HCT116 (cell line): ENCODE measurements at regions not wholly inside any gene's neighbourhood (a gene's known extent, or its start where the extent isn't known, plus 50 kb on each side); places are given as distances from the start of the nearest gene placed in this dataset.
A peak's percentile ranks its signal among the peaks of the same experiment; 100 is the strongest.
"Not testable (repeated sequence)": the region's sequence is repeated elsewhere in the genome, so short reads cannot be mapped to it uniquely, and the experiment has no call there.

Experiments used
- ATAC-seq: fragments of 200-7000 bp; cut with Tn5 transposase; 2 replicates; pipeline ENCODE4 v1.9.1; 2020; ENCODE audit warnings: mild to moderate bottlenecking, moderate library complexity
- BruUV-seq: library from RNA; stranded (reverse); fragments of 400-500 nt; replicated peaks from 2 replicates; lab custom pipeline; 2021; lab: Mats Ljungman, UMichigan
- CTCF ChIA-PET: fragments of 300-600 bp; sonication (Branson Sonifier 250); formaldehyde crosslinking; loops from one replicate; lab custom pipeline; 2021; ENCODE audit warnings: antibody characterized with exemption; lab: Charles Lee
- POLR2A ChIA-PET: fragments of 300-600, 350-600 bp; sonication (Branson Sonifier 250); formaldehyde crosslinking; loops from one replicate; lab custom pipeline; 2021; ENCODE audit warnings: antibody characterized with exemption; lab: Charles Lee
- RAD21 ChIA-PET, 2 experiments: fragments of 300-600 bp; sonication (Branson Sonifier 250); formaldehyde crosslinking; loops; one replicate each; lab custom pipeline; 2023; ENCODE audit warnings: low total read pairs in 2 of 2; ENCODE audit not compliant: uncharacterized antibody in 2 of 2, unreplicated experiment in 2 of 2, low non-redundant PET in 1 of 2; lab: Charles Lee
- DNase-seq: peaks from one replicate; pipeline ENCODE4 v3.0.0-alpha.2; 2010; ENCODE audit warnings: low read depth, low spot score
- H2AFZ ChIP-seq: fragments of 200-600 bp; shearing (Covaris generic), sonication (generic); 2 replicates; pipeline ENCODE4 v1.6.1; 2017; ENCODE audit warnings: low read depth, mixed run types, mixed read lengths, antibody characterized with exemption, low read length; ENCODE audit not compliant: poor library complexity, severe bottlenecking
- H3K27ac ChIP-seq: 2 replicates; pipeline ENCODE4 v1.5.1; 2012; ENCODE audit warnings: low read depth, low read length
- H3K27me3 ChIP-seq: fragments of 200-600 bp; sonication (generic); 2 replicates; pipeline ENCODE4 v1.6.1; 2016; ENCODE audit warnings: mixed run types, low read length, mixed read lengths; ENCODE audit not compliant: insufficient read depth
- H3K36me3 ChIP-seq, 2 experiments: fragments of 200-500 bp in 1 of 2; fragments of 200-600 bp in 1 of 2; sonication (Bioruptor generic) in 1 of 2; sonication (generic) in 1 of 2; 2 replicates each; pipeline versions ENCODE4 v1.5.1 to v1.6.1; 2014 to 2016; ENCODE audit warnings: low read length in 2 of 2, inconsistent platforms in 1 of 2, mixed read lengths in 1 of 2, mixed run types in 1 of 2; ENCODE audit not compliant: insufficient read depth in 2 of 2, control insufficient read depth in 1 of 2
- H3K4me1 ChIP-seq, 2 experiments: fragments of 200-600 bp in 1 of 2; sonication (generic) in 1 of 2; 2 replicates each; pipeline versions ENCODE4 v1.5.1 to v1.6.1; 2012 to 2017; ENCODE audit warnings: low read length in 2 of 2, inconsistent platforms in 1 of 2, mild to moderate bottlenecking in 1 of 2, mixed read lengths in 1 of 2, mixed run types in 1 of 2, moderate library complexity in 1 of 2; ENCODE audit not compliant: insufficient read depth in 2 of 2, control insufficient read depth in 1 of 2
- H3K4me2 ChIP-seq: fragments of 200-600 bp; sonication (generic); 2 replicates; pipeline ENCODE4 v1.6.1; 2017; ENCODE audit warnings: mixed run types, low read length, mixed read lengths
- H3K4me3 ChIP-seq, 2 experiments: fragments of 200-600 bp in 1 of 2; sonication (generic) in 1 of 2; replicated peaks in 1 of 2; 2 replicates each; pipeline ENCODE4 v1.5.1; 2011 to 2016; ENCODE audit warnings: low read length in 2 of 2, control low read depth in 1 of 2, low read depth in 1 of 2, mild to moderate bottlenecking in 1 of 2, mixed read lengths in 1 of 2, mixed run types in 1 of 2
- H3K79me2 ChIP-seq: fragments of 200-600 bp; sonication (generic); 2 replicates; pipeline ENCODE4 v1.6.1; 2017; ENCODE audit warnings: mild to moderate bottlenecking, mixed run types, low read length, moderate library complexity, mixed read lengths; ENCODE audit not compliant: insufficient read depth
- H3K9ac ChIP-seq: fragments of 200-600 bp; sonication (generic); 2 replicates; pipeline ENCODE4 v1.6.1; 2016; ENCODE audit warnings: low read length, mixed read lengths
- H3K9me2 ChIP-seq: fragments of 200-600 bp; sonication (generic), shearing (Covaris generic); 2 replicates; pipeline ENCODE4 v1.6.1; 2017; ENCODE audit warnings: mixed run types, mild to moderate bottlenecking, moderate library complexity; ENCODE audit not compliant: insufficient read depth
- H3K9me3 ChIP-seq, 2 experiments: fragments of 200-500 bp in 1 of 2; fragments of 200-600 bp in 1 of 2; sonication (Bioruptor generic) in 1 of 2; sonication (generic) in 1 of 2; 2 replicates each; pipeline ENCODE4 v1.6.1; 2014 to 2017; ENCODE audit warnings: low read length in 2 of 2, mixed read lengths in 2 of 2, inconsistent platforms in 1 of 2, low read depth in 1 of 2, mild to moderate bottlenecking in 1 of 2, mixed run types in 1 of 2, moderate library complexity in 1 of 2; ENCODE audit not compliant: control insufficient read depth in 1 of 2, insufficient read depth in 1 of 2
- H4K20me1 ChIP-seq: fragments of 200-600 bp; sonication (generic), shearing (Covaris generic); 2 replicates; pipeline ENCODE4 v1.6.1; 2017; ENCODE audit warnings: mixed run types, mild to moderate bottlenecking, moderate library complexity; ENCODE audit not compliant: insufficient read depth
- ATF3 ChIP-seq: IDR thresholded peaks from 2 replicates; pipeline ENCODE4 v1.6.1; 2012
- CBX3 ChIP-seq: IDR thresholded peaks from 2 replicates; pipeline ENCODE4 v1.6.1; 2012; ENCODE audit warnings: low read depth
- CEBPB ChIP-seq: IDR thresholded peaks from 2 replicates; pipeline ENCODE4 v1.6.1; 2012; ENCODE audit warnings: low read depth
- CTCF ChIP-seq, 3 experiments: fragments of 200-600 bp in 1 of 3; sonication (generic) in 1 of 3; IDR thresholded peaks in 2 of 3; conservative IDR thresholded peaks in 1 of 3; 2 replicates each; pipeline ENCODE4 v1.5.1; 2012 to 2017; ENCODE audit warnings: low read depth in 2 of 3, low read length in 2 of 3, antibody characterized with exemption in 1 of 3, borderline replicate concordance in 1 of 3, control low read depth in 1 of 3, mild to moderate bottlenecking in 1 of 3, mixed read lengths in 1 of 3, mixed run types in 1 of 3, moderate library complexity in 1 of 3; ENCODE audit not compliant: insufficient read depth in 1 of 3
- EGR1 ChIP-seq: IDR thresholded peaks from 2 replicates; pipeline ENCODE4 v1.6.1; 2012; ENCODE audit warnings: low read depth
- ELF1 ChIP-seq: IDR thresholded peaks from 2 replicates; pipeline ENCODE4 v1.6.1; 2012; ENCODE audit warnings: low read depth, borderline replicate concordance
- EZH2 ChIP-seq: fragments of 200-600 bp; sonication (generic); IDR thresholded peaks from 2 replicates; pipeline ENCODE4 v1.6.1; 2017; ENCODE audit warnings: antibody characterized with exemption, mixed run types
- EZH2phosphoT487 ChIP-seq: fragments of 200-600 bp; IDR thresholded peaks from 2 replicates; pipeline ENCODE4 v1.6.1; 2018; ENCODE audit warnings: antibody characterized with exemption, borderline replicate concordance
- FOSL1 ChIP-seq: IDR thresholded peaks from 2 replicates; pipeline ENCODE4 v1.6.1; 2012; ENCODE audit warnings: low read depth
- POLR2A ChIP-seq: IDR thresholded peaks from 2 replicates; pipeline ENCODE4 v1.7.0; 2011; ENCODE audit warnings: borderline replicate concordance; ENCODE audit not compliant: insufficient read depth, insufficient read length; ENCODE audit errors: extremely low read depth
- POLR2AphosphoS5 ChIP-seq: IDR thresholded peaks from 2 replicates; pipeline ENCODE4 v1.6.1; 2011; ENCODE audit warnings: mild to moderate bottlenecking, low read depth, low read length, moderate library complexity
- RAD21 ChIP-seq: IDR thresholded peaks from 2 replicates; pipeline ENCODE4 v1.6.1; 2012; ENCODE audit warnings: low read depth, mild to moderate bottlenecking
- SP1 ChIP-seq: IDR thresholded peaks from 2 replicates; pipeline ENCODE4 v1.6.1; 2012; ENCODE audit warnings: low read depth
- SRF ChIP-seq: IDR thresholded peaks from 2 replicates; pipeline ENCODE4 v1.6.1; 2012; ENCODE audit warnings: low read depth
- TCF7L2 ChIP-seq: IDR thresholded peaks from 2 replicates; pipeline ENCODE4 v1.7.0; 2011; ENCODE audit warnings: borderline replicate concordance, inconsistent platforms; ENCODE audit not compliant: insufficient read depth, insufficient read length; ENCODE audit errors: extremely low read depth
- YY1 ChIP-seq: IDR thresholded peaks from 2 replicates; pipeline ENCODE4 v1.6.1; 2011; ENCODE audit warnings: low read length, low read depth, moderate library complexity, mild to moderate bottlenecking; ENCODE audit not compliant: insufficient replicate concordance; ENCODE audit errors: extremely low read depth
- ZBTB33 ChIP-seq: IDR thresholded peaks from 2 replicates; pipeline ENCODE4 v1.6.1; 2011; ENCODE audit warnings: mild to moderate bottlenecking, low read length, moderate library complexity; ENCODE audit not compliant: insufficient replicate concordance; ENCODE audit errors: extremely low read depth
- ZFX ChIP-seq: fragments of 450-650 bp; IDR thresholded peaks from 2 replicates; pipeline ENCODE4 v1.6.1; 2017
- ZNF274 ChIP-seq: fragments of 200-500 bp; sonication (Bioruptor generic); IDR thresholded peaks from 2 replicates; pipeline ENCODE4 v1.6.1; 2014; ENCODE audit warnings: mild to moderate bottlenecking, low read depth, low read length, inconsistent platforms
- intact Hi-C: fragments of 100-400 bp; cut with micrococcal nuclease; formaldehyde crosslinking; loops from 2 replicates; pipeline ENCODE4 v1.10.0; 2022
- TF ChIP-seq, protein P1 (sequence below): IDR thresholded peaks from 2 replicates; pipeline ENCODE4 v1.6.1; 2012

GRCh38 chr14:105591052-105591451 is 64.7 kb downstream of the TMEM121 start:
- no peak overlapping the region for H3K4me3 ChIP-seq
- ChIA-PET CTCF (no interaction called here), POLR2A (no interaction called here), RAD21 (no interaction called here)
- no peak for DNase-seq
- no peak overlapping the region for H3K9ac ChIP-seq
- peaks cover 0 to 9% of the 10 kb centered on the region in 2 experiments; a peak in 2 of 4 replicates for H3K4me1 ChIP-seq
- no TSS peak for BruUV-seq
- H3K27ac ChIP-seq: no peak overlapping the region; the same call in 1 of the 2 replicates
- no peaks in the 10 kb centered on the region for H4K20me1 ChIP-seq
- TF ChIP-seq RAD21 (no peak), POLR2AphosphoS5 (no peak), EZH2 (no peak), CEBPB (no peak), ZFX (no peak), ATF3 (no peak), POLR2A (no peak), ZBTB33 (no peak), CBX3 (no peak), EGR1 (no peak), YY1 (no peak), CTCF (IDR thresholded peaks at IDR 0.05 in 2 of 3, conservative IDR thresholded peaks at IDR 0.05 in 1 of 3; ENCODE audit: borderline replicate concordance in 1 of 3, insufficient read depth in 1 of 3, low read depth in 2 of 3, low read length in 2 of 3) (no peak), ELF1 (no peak), EZH2phosphoT487 (no peak), FOSL1 (no peak), ZNF274 (no peak), TCF7L2 (no peak), SRF (no peak), SP1 (no peak)
- TF ChIP-seq, protein P1, sequence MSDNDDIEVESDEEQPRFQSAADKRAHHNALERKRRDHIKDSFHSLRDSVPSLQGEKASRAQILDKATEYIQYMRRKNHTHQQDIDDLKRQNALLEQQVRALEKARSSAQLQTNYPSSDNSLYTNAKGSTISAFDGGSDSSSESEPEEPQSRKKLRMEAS: no peak
- no peaks in the 10 kb centered on the region for H3K9me2 ChIP-seq
- H3K9me3 ChIP-seq: no peaks in the 10 kb centered on the region
- H3K79me2 ChIP-seq: no peaks in the 10 kb centered on the region
- H3K4me2 ChIP-seq: no peak overlapping the region
- intact Hi-C loops: no loop called here
- no peak overlapping the region for H2AFZ ChIP-seq
- ATAC-seq: peak; percentile 40
- no peaks in the 10 kb centered on the region for H3K27me3 ChIP-seq
- H3K36me3 ChIP-seq: no peaks in the 10 kb centered on the region

- H3K27me3 ChIP-seq, CTCF ChIA-PET, H3K36me3 ChIP-seq, H3K79me2 ChIP-seq, H3K9me3 ChIP-seq, H3K9ac ChIP-seq, H3K27ac ChIP-seq, ATAC-seq, H3K4me3 ChIP-seq, H3K4me1 ChIP-seq, POLR2A ChIA-PET, H3K9me2 ChIP-seq, intact Hi-C loops, H3K4me2 ChIP-seq, DNase-seq, RAD21 ChIA-PET, BruUV-seq, H2AFZ ChIP-seq, H4K20me1 ChIP-seq: not testable (repeated sequence)
These were observed 65.5 kb downstream of the TMEM121 start for GRCh38 chr14:105591792-105592341.
